A549 (cell line): ENCODE measurements at regions not wholly inside any gene's neighbourhood (a gene's known extent, or its start where the extent isn't known, plus 50 kb on each side); places are given as distances from the start of the nearest gene placed in this dataset.

ENCODE experiments used
- ATAC-seq, 2 experiments: fragments of 200-7000 bp in 1 of 2; fragments of >200 bp in 1 of 2; cut with Nextera tagmentation in 1 of 2; cut with Tn5 transposase in 1 of 2; 3 replicates each; pipeline versions ENCODE4 v1.8.0 to v1.9.1; 2018 to 2020; ENCODE audit warnings: mild to moderate bottlenecking in 1 of 2, moderate library complexity in 1 of 2
- CTCF ChIA-PET: fragments of 300-600 bp; sonication (Branson Sonifier 250); formaldehyde crosslinking; extraction: SDS; loops from one replicate; lab custom pipeline; 2021; ENCODE audit warnings: antibody characterized with exemption, inconsistent platforms; lab: Yijun Ruan, JAX
- POLR2A ChIA-PET: fragments of 350-600 bp; formaldehyde crosslinking; extraction: SDS; loops from one replicate; lab custom pipeline; 2021; ENCODE audit warnings: antibody characterized with exemption, inconsistent platforms; lab: Yijun Ruan, JAX
- DNase-seq, 2 experiments: peaks; one replicate each; pipeline versions ENCODE4 v3.0.0 to v3.0.0-alpha.2; 2011 to 2016; ENCODE audit warnings: low read depth in 1 of 2, low spot score in 1 of 2
- FAIRE-seq: peaks from 2 replicates; lab custom pipeline; 2011; peaks lifted over from hg19 to GRCh38; lab: Jason Lieb, UNC
- H3K27ac ChIP-seq, 2 experiments: fragments of >200 bp; sonication (Bioruptor Twin); formaldehyde crosslinking; 3 replicates each; pipeline ENCODE4 v1.5.1; 2016 to 2017
- H3K4me1 ChIP-seq: fragments of >200 bp; sonication (Bioruptor Twin); formaldehyde crosslinking; 3 replicates; pipeline ENCODE4 v1.6.1; 2016
- H3K4me2 ChIP-seq: fragments of >200 bp; sonication (Bioruptor Twin); formaldehyde crosslinking; 3 replicates; pipeline ENCODE4 v1.6.1; 2016
- H3K4me3 ChIP-seq: fragments of >200 bp; sonication (Bioruptor Twin); formaldehyde crosslinking; 3 replicates; pipeline ENCODE4 v1.5.1; 2016
- H3K9me3 ChIP-seq: fragments of >200 bp; sonication (Bioruptor Twin); formaldehyde crosslinking; 3 replicates; pipeline ENCODE4 v1.6.1; 2016
- BHLHE40 ChIP-seq: IDR thresholded peaks from 2 replicates; pipeline ENCODE4 v1.6.1; 2012; ENCODE audit warnings: low read depth, low read length, inconsistent platforms
- CEBPB ChIP-seq, 2 experiments: fragments of >200 bp in 1 of 2; sonication (Bioruptor Twin) in 1 of 2; formaldehyde crosslinking in 1 of 2; IDR thresholded peaks; 2 replicates each; pipeline ENCODE4 v1.6.1; 2012 to 2016
- CTCF ChIP-seq: fragments of >200 bp; sonication (Bioruptor Twin); formaldehyde crosslinking; IDR thresholded peaks from 3 replicates; pipeline ENCODE4 v1.5.1; 2016
- FOXS1 ChIP-seq: fragments of 250-450 bp; sonication (Bioruptor Pico); IDR thresholded peaks from 2 replicates; pipeline ENCODE4 v1.5.0; 2020; ENCODE audit warnings: mild to moderate bottlenecking, moderate library complexity
- HDAC2 ChIP-seq: fragments of 200-600 bp; sonication (generic); IDR thresholded peaks from 2 replicates; pipeline ENCODE4 v1.6.1; 2016
- HEYL ChIP-seq: fragments of 250-450 bp; sonication (Bioruptor Pico); IDR thresholded peaks from 2 replicates; pipeline ENCODE4 v1.8.0; 2021; ENCODE audit warnings: mild to moderate bottlenecking, moderate library complexity
- HMGXB4 ChIP-seq: fragments of 250-450 bp; sonication (Bioruptor Pico); IDR thresholded peaks from 2 replicates; pipeline ENCODE4 v1.5.0; 2021; ENCODE audit warnings: mild to moderate bottlenecking, moderate library complexity, borderline replicate concordance
- HOXA7 ChIP-seq: fragments of 250-450 bp; sonication (Bioruptor Pico); IDR thresholded peaks from 2 replicates; pipeline ENCODE4 v1.5.0; 2020; ENCODE audit warnings: mild to moderate bottlenecking, moderate library complexity
- HOXB13 ChIP-seq: fragments of 250-450 bp; sonication (Bioruptor Pico); IDR thresholded peaks from 2 replicates; pipeline ENCODE4 v1.5.0; 2020; ENCODE audit warnings: low read depth, mild to moderate bottlenecking, moderate library complexity
- HOXB5 ChIP-seq: fragments of 250-450 bp; sonication (Bioruptor Pico); IDR thresholded peaks from 2 replicates; pipeline ENCODE4 v1.5.0; 2020; ENCODE audit warnings: mild to moderate bottlenecking, moderate library complexity
- JUN ChIP-seq, 2 experiments: fragments of >200 bp; sonication (Bioruptor Twin); formaldehyde crosslinking; IDR thresholded peaks; 2 replicates in 1 of 2; 3 replicates in 1 of 2; pipeline ENCODE4 v1.6.1; 2016 to 2017
- KDM1A ChIP-seq: fragments of 200-600 bp; sonication (generic); IDR thresholded peaks from 2 replicates; pipeline ENCODE4 v1.6.1; 2016; ENCODE audit warnings: low read depth, mild to moderate bottlenecking
- KDM5A ChIP-seq: fragments of 200-600 bp; sonication (generic); IDR thresholded peaks from 2 replicates; pipeline ENCODE4 v1.6.1; 2016; ENCODE audit warnings: antibody characterized with exemption, mild to moderate bottlenecking
- MAFK ChIP-seq: fragments of 450-650 bp; IDR thresholded peaks from 2 replicates; pipeline ENCODE4 v1.6.1; 2014; ENCODE audit not compliant: partially characterized antibody
- MAZ ChIP-seq: fragments of 150-350 bp; IDR thresholded peaks from 2 replicates; pipeline ENCODE4 v1.6.1; 2014; ENCODE audit warnings: antibody characterized with exemption, low read depth, low read length, borderline replicate concordance
- MYC ChIP-seq: IDR thresholded peaks from 2 replicates; pipeline ENCODE4 v1.6.1; 2012; ENCODE audit warnings: mild to moderate bottlenecking, inconsistent platforms, low read length, improper control_type of control experiment, borderline replicate concordance
- RAD21 ChIP-seq, 2 experiments: fragments of >200 bp in 1 of 2; sonication (Bioruptor Twin) in 1 of 2; formaldehyde crosslinking in 1 of 2; IDR thresholded peaks in 1 of 2; conservative IDR thresholded peaks in 1 of 2; 2 replicates in 1 of 2; 3 replicates in 1 of 2; pipeline ENCODE4 v1.6.1; 2012 to 2018; ENCODE audit warnings: inconsistent platforms in 1 of 2
- RFX5 ChIP-seq: fragments of 450-650 bp; IDR thresholded peaks from 2 replicates; pipeline ENCODE4 v1.7.1; 2014; ENCODE audit warnings: antibody characterized with exemption, mild to moderate bottlenecking, moderate library complexity
- SREBF2 ChIP-seq: fragments of 450-650 bp; IDR thresholded peaks from 2 replicates; pipeline ENCODE4 v1.6.1; 2014; ENCODE audit warnings: mild to moderate bottlenecking, moderate library complexity
- TP53 ChIP-seq: fragments of 250-450 bp; sonication (Bioruptor Pico); IDR thresholded peaks from 2 replicates; pipeline ENCODE4 v1.5.0; 2021; ENCODE audit warnings: mild to moderate bottlenecking, moderate library complexity
- WGBS: methylation state at CpG from one replicate; pipeline ENCODE4 v1.1.6; 2017; ENCODE audit errors: missing lambda C conversion rate; 5-methylcytosine and 5-hydroxymethylcytosine counted together
- TF ChIP-seq, protein P1 (sequence below): IDR thresholded peaks from 2 replicates; pipeline ENCODE4 v1.6.1; 2012
- TF ChIP-seq, protein P2 (sequence below): fragments of 250-450 bp; sonication (Bioruptor Pico); IDR thresholded peaks from 2 replicates; pipeline ENCODE4 v1.5.0; 2020; ENCODE audit warnings: low read depth, mild to moderate bottlenecking, moderate library complexity
- TF ChIP-seq, protein P3 (sequence below): fragments of >200 bp; sonication (Bioruptor Twin); formaldehyde crosslinking; IDR thresholded peaks from 2 replicates; pipeline ENCODE4 v1.6.1; 2016
- TF ChIP-seq, protein P4 (sequence below): IDR thresholded peaks from 2 replicates; pipeline ENCODE4 v1.6.1; 2012

DNA sequence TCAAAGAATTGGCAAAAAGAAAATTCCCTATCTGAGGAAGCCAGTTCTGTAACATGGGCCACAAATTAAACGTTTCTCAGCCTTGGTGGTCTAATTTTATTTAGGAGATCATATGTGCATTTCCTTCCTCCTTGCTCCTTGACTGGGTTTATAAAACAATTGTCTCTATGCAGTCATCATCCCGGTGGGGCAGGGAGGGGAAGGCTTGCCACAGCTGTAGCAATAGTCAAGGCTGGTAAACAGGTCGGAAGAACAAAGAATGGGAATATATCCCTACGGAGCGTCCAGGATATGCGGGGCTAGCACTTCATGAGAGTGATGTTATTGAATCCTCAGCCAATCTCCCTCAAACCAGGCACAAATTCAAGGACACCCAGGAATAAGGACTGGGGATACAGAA, 143.8 kb downstream of the RNF152 start:
- CTCF ChIA-PET = no interaction called here
- 30% methylated on average over 6 of the region's 6 CpGs for WGBS
- Histone ChIP-seq H3K9me3 (no peaks in the 10 kb centered on the region), H3K27ac (no peak overlapping the region), H3K4me1 (no peaks in the 10 kb centered on the region)
- FAIRE-seq = no peak
- ATAC-seq = no peak
- POLR2A ChIA-PET = no interaction called here
- TF ChIP-seq KDM1A (no peak), FOXS1 (no peak), MAFK (no peak), BHLHE40 (no peak), JUN (IDR thresholded peaks at IDR 0.05) (no peak), CEBPB (IDR thresholded peaks at IDR 0.05) (no peak), HMGXB4 (CRISPR knock-in tag) (no peak), HEYL (no peak), HOXB13 (no peak), MYC (no peak), RAD21 (conservative IDR thresholded peaks at IDR 0.05 in 1 of 2, IDR thresholded peaks at IDR 0.05 in 1 of 2) (no peak), HDAC2 (no peak)
- TF ChIP-seq, protein P1, sequence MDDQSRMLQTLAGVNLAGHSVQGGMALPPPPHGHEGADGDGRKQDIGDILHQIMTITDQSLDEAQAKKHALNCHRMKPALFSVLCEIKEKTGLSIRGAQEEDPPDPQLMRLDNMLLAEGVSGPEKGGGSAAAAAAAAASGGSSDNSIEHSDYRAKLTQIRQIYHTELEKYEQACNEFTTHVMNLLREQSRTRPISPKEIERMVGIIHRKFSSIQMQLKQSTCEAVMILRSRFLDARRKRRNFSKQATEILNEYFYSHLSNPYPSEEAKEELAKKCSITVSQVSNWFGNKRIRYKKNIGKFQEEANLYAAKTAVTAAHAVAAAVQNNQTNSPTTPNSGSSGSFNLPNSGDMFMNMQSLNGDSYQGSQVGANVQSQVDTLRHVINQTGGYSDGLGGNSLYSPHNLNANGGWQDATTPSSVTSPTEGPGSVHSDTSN = no peak
- TF ChIP-seq, all 56 proteins: peak for 0
- no peak overlapping the region for H3K4me2 ChIP-seq
- no peak overlapping the region for H3K4me3 ChIP-seq
- DNase-seq = no peak

- ChIA-PET CTCF (no interaction called here), POLR2A (no interaction called here)
- no peak for TF ChIP-seq MYC
- TF ChIP-seq CEBPB (IDR thresholded peaks at IDR 0.05) = no peak
- no peak for TF ChIP-seq HEYL
- TF ChIP-seq, protein P2, sequence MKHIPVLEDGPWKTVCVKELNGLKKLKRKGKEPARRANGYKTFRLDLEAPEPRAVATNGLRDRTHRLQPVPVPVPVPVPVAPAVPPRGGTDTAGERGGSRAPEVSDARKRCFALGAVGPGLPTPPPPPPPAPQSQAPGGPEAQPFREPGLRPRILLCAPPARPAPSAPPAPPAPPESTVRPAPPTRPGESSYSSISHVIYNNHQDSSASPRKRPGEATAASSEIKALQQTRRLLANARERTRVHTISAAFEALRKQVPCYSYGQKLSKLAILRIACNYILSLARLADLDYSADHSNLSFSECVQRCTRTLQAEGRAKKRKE (CRISPR knock-in tag) = no peak
- TF ChIP-seq TP53 (CRISPR knock-in tag) = no peak
- TF ChIP-seq KDM5A = no peak
- WGBS = 28% methylated on average over 10 of the region's 10 CpGs
- Histone ChIP-seq H3K9me3 (no peaks in the 10 kb centered on the region), H3K27ac (no peak overlapping the region), H3K4me1 (no peaks in the 10 kb centered on the region), H3K4me2 (no peak overlapping the region), H3K4me3 (no peak overlapping the region)
- no peak for FAIRE-seq
- ATAC-seq = no peak
- DNase-seq = no peak
Observed at GRCh38 chr18:61748004-61748403, 144.8 kb downstream of the RNF152 start.

DNA sequence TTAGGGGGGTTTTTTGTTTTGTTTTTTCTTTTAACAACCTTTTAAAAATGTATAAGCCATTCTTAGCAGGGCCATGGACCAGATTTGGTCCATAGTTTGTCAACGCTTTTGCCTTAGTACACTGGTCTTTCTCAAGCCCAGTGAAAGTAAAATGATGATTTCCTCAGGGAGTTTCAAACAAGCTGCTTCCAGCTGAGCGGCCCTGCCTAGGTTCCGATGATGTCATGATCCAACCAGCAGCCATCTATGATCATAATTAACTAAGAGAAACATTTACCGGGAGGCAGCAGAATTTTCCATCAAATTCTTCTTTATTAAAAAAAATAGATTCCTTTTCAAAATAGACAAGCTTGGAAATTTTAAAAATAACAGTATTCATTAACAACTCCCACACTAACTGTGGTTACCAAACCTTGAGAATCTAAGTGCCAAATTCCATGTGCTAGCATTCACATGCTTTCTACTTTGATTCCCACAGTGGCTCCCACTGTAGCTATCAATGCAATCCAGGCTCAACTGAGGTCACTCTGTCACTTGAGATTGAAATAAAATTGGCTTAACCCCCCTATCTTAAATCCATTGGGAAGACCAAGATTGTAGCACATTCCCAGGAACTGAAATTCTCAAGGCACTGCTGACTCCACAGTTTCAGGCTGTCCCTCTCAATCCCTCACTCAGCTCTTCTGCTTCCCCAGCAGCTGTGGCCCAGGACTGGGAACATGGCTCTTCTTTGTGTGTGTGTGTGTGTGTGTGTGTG, 148.9 kb downstream of the RNF152 start:
- Histone ChIP-seq H3K4me3 (no peak overlapping the region), H3K27ac (no peak overlapping the region), H3K4me1 (no peaks in the 10 kb centered on the region), H3K4me2 (no peak overlapping the region), H3K9me3 (no peaks in the 10 kb centered on the region)
- no peak for ATAC-seq
- FAIRE-seq = no peak
- 57% methylated on average over 4 of the region's 4 CpGs for WGBS
- DNase-seq = no peak
- ChIA-PET POLR2A (no interaction called here), CTCF (no interaction called here)
- TF ChIP-seq MAFK (no peak), SREBF2 (no peak), CTCF (no peak), HMGXB4 (CRISPR knock-in tag) (no peak), HEYL (no peak), RFX5 (no peak), MAZ (no peak), HOXB5 (no peak), HOXA7 (CRISPR knock-in tag) (no peak)
- TF ChIP-seq, protein P3, sequence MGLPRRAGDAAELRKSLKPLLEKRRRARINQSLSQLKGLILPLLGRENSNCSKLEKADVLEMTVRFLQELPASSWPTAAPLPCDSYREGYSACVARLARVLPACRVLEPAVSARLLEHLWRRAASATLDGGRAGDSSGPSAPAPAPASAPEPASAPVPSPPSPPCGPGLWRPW = no peak
- TF ChIP-seq, protein P1 = no peak
- TF ChIP-seq, protein P4, sequence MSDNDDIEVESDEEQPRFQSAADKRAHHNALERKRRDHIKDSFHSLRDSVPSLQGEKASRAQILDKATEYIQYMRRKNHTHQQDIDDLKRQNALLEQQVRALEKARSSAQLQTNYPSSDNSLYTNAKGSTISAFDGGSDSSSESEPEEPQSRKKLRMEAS = no peak
